Keratinocyte (primary cell): ENCODE measurements at regions not wholly inside any gene's neighbourhood (a gene's known extent, or its start where the extent isn't known, plus 50 kb on each side); places are given as distances from the start of the nearest gene placed in this dataset.

Experiments
- DNase-seq: peaks from one replicate; pipeline ENCODE4 v3.0.0-alpha.2; 2011; ENCODE audit warnings: low read depth, missing footprints, low spot score
- FAIRE-seq: peaks from 2 replicates; lab custom pipeline; 2011; peaks lifted over from hg19 to GRCh38; lab: Jason Lieb, UNC
- H2AFZ ChIP-seq: 2 replicates; pipeline ENCODE4 v1.6.0; 2012; ENCODE audit warnings: low read length, control low read depth, inconsistent platforms; ENCODE audit not compliant: control insufficient read depth
- H3K27ac ChIP-seq: 2 replicates; pipeline ENCODE4 v1.5.1; 2011; ENCODE audit warnings: low read length; ENCODE audit not compliant: control insufficient read depth, insufficient read depth
- H3K27me3 ChIP-seq: 3 replicates; pipeline ENCODE4 v1.6.0; 2011; ENCODE audit warnings: low read length; ENCODE audit not compliant: control insufficient read depth, insufficient read depth; ENCODE audit errors: extremely low read depth
- H3K36me3 ChIP-seq, 2 experiments: 2 replicates in 1 of 2; 3 replicates in 1 of 2; pipeline ENCODE4 v1.5.1; 2011; ENCODE audit warnings: low read length in 2 of 2, mild to moderate bottlenecking in 1 of 2; ENCODE audit not compliant: control insufficient read depth in 2 of 2, insufficient read depth in 2 of 2; ENCODE audit errors: extremely low read depth in 1 of 2
- H3K4me1 ChIP-seq: 3 replicates; pipeline ENCODE4 v1.5.1; 2011; ENCODE audit warnings: low read length; ENCODE audit not compliant: control insufficient read depth, insufficient read depth; ENCODE audit errors: extremely low read depth
- H3K4me2 ChIP-seq: 3 replicates; pipeline ENCODE4 v1.6.0; 2011; ENCODE audit warnings: low read depth, low read length; ENCODE audit not compliant: control insufficient read depth, insufficient read depth; ENCODE audit errors: extremely low read depth
- H3K4me3 ChIP-seq, 3 experiments: fragments of 200-600 bp in 1 of 3; sonication (generic) in 1 of 3; 2 replicates in 2 of 3; 3 replicates in 1 of 3; pipeline ENCODE4 v1.5.1; 2011 to 2016; ENCODE audit warnings: low read length in 3 of 3, mild to moderate bottlenecking in 3 of 3, control low read depth in 2 of 3, inconsistent platforms in 1 of 3, low read depth in 1 of 3, mixed read lengths in 1 of 3, mixed run types in 1 of 3, moderate library complexity in 1 of 3; ENCODE audit not compliant: control insufficient read depth in 2 of 3, insufficient read depth in 2 of 3; ENCODE audit errors: extremely low read depth in 1 of 3
- H3K79me2 ChIP-seq: 2 replicates; pipeline ENCODE4 v1.6.0; 2012; ENCODE audit warnings: low read length; ENCODE audit not compliant: control insufficient read depth, insufficient read depth
- H3K9ac ChIP-seq: 3 replicates; pipeline ENCODE4 v1.6.0; 2011; ENCODE audit warnings: low read length; ENCODE audit not compliant: control insufficient read depth, insufficient read depth; ENCODE audit errors: extremely low read depth
- H3K9me1 ChIP-seq: 3 replicates; pipeline ENCODE4 v1.6.0; 2011; ENCODE audit warnings: low read length; ENCODE audit not compliant: control insufficient read depth, insufficient read depth; ENCODE audit errors: extremely low read depth
- H3K9me3 ChIP-seq: 2 replicates; pipeline ENCODE4 v1.5.1; 2012; ENCODE audit warnings: low read depth, low read length; ENCODE audit not compliant: control insufficient read depth
- H4K20me1 ChIP-seq: 3 replicates; pipeline ENCODE4 v1.6.0; 2011; ENCODE audit warnings: low read length; ENCODE audit not compliant: control insufficient read depth, insufficient read depth; ENCODE audit errors: extremely low read depth
- EZH2 ChIP-seq: IDR thresholded peaks from one replicate; pipeline ENCODE4 v1.6.1; 2012; ENCODE audit warnings: inconsistent platforms, mild to moderate bottlenecking, low read length, moderate library complexity
- dilution Hi-C: fragments of 300-500 bp; cut with MboI; formaldehyde crosslinking; loops from one replicate; pipeline ENCODE4 v1.7.0; 2020; ENCODE audit warnings: low sequenced_read_pairs; ENCODE audit not compliant: extremely low pct_ligation_motif_present
- TF ChIP-seq, protein P1 (sequence below), 3 experiments: IDR thresholded peaks in 1 of 3; conservative IDR thresholded peaks in 1 of 3; optimal IDR thresholded peaks in 1 of 3; 2 replicates in 2 of 3; 3 replicates in 1 of 3; pipeline versions ENCODE3 to v1.5.1; 2011; ENCODE audit warnings: low read length in 3 of 3, mild to moderate bottlenecking in 3 of 3, moderate library complexity in 2 of 3, control low read depth in 1 of 3, inconsistent platforms in 1 of 3; ENCODE audit not compliant: insufficient read depth in 2 of 3; ENCODE audit errors: extremely low read depth in 1 of 3

- FAIRE-seq: no peak
- Histone ChIP-seq H4K20me1 (no peaks in the 10 kb centered on the region), H3K4me3 (no peak overlapping the region), H3K4me2 (no peak overlapping the region), H3K9me1 (no peaks in the 10 kb centered on the region), H3K4me1 (no peaks in the 10 kb centered on the region), H3K27ac (no peak overlapping the region), H2AFZ (no peak overlapping the region), H3K79me2 (no peaks in the 10 kb centered on the region), H3K9ac (no peak overlapping the region), H3K27me3 (no peaks in the 10 kb centered on the region), H3K9me3 (no peaks in the 10 kb centered on the region), H3K36me3 (no peaks in the 10 kb centered on the region)
- no peak for TF ChIP-seq EZH2
- TF ChIP-seq, protein P1, sequence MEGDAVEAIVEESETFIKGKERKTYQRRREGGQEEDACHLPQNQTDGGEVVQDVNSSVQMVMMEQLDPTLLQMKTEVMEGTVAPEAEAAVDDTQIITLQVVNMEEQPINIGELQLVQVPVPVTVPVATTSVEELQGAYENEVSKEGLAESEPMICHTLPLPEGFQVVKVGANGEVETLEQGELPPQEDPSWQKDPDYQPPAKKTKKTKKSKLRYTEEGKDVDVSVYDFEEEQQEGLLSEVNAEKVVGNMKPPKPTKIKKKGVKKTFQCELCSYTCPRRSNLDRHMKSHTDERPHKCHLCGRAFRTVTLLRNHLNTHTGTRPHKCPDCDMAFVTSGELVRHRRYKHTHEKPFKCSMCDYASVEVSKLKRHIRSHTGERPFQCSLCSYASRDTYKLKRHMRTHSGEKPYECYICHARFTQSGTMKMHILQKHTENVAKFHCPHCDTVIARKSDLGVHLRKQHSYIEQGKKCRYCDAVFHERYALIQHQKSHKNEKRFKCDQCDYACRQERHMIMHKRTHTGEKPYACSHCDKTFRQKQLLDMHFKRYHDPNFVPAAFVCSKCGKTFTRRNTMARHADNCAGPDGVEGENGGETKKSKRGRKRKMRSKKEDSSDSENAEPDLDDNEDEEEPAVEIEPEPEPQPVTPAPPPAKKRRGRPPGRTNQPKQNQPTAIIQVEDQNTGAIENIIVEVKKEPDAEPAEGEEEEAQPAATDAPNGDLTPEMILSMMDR (optimal IDR thresholded peaks at IDR 0.05 in 1 of 3, IDR thresholded peaks at IDR 0.05 in 1 of 3, conservative IDR thresholded peaks at IDR 0.05 in 1 of 3; ENCODE audit: extremely low read depth in 1 of 3, insufficient read depth in 2 of 3, low read length in 3 of 3): no peak
- DNase-seq: no peak
- dilution Hi-C loops: no loop called here
These were observed 183.5 kb upstream of the GCFC2 start for GRCh38 chr2:75894170-75894569.

DNA sequence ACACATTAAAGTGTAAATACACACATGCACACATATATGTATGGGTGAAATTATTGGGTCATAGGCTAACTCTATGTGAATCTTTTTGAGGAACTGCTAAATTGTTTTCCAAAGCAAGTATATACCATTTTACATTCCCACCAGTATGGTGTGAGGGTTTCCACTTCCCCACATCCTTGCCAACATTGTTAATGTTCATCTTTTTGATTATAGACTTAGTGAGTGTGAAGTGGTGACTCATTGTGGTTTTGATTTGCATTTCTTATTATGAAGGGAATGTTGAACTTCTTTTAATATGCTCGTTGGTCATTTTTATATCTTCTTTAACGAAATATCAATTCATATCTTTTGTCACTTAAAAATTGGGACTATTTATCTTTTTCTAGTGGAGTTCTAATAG lies 181.8 kb upstream of the GCFC2 start:
- dilution Hi-C loops: no loop called here
- FAIRE-seq: no peak
- H3K36me3 ChIP-seq: no peaks in the 10 kb centered on the region
- no peak overlapping the region for H3K4me2 ChIP-seq
- no peaks in the 10 kb centered on the region for H3K9me3 ChIP-seq
- no peaks in the 10 kb centered on the region for H3K9me1 ChIP-seq
- H3K9ac ChIP-seq: no peak overlapping the region
- no peaks in the 10 kb centered on the region for H3K4me1 ChIP-seq
- no peak overlapping the region for H3K27ac ChIP-seq
- no peak overlapping the region for H2AFZ ChIP-seq
- H3K4me3 ChIP-seq: no peak overlapping the region
- H3K27me3 ChIP-seq: no peaks in the 10 kb centered on the region
- no peak for DNase-seq
- H4K20me1 ChIP-seq: no peaks in the 10 kb centered on the region
- no peaks in the 10 kb centered on the region for H3K79me2 ChIP-seq
- TF ChIP-seq, protein P1 (optimal IDR thresholded peaks at IDR 0.05 in 1 of 3, IDR thresholded peaks at IDR 0.05 in 1 of 3, conservative IDR thresholded peaks at IDR 0.05 in 1 of 3; ENCODE audit: extremely low read depth in 1 of 3, insufficient read depth in 2 of 3, low read length in 3 of 3): no peak
- TF ChIP-seq EZH2: no peak
